PC-9 (cell line): ENCODE measurements at regions not wholly inside any gene's neighbourhood (a gene's known extent, or its start where the extent isn't known, plus 50 kb on each side); places are given as distances from the start of the nearest gene placed in this dataset.

ENCODE experiments used
- BruUV-seq: library from RNA; stranded (reverse); fragments of 400-500 nt; replicated peaks from 2 replicates; lab custom pipeline; 2021; lab: Mats Ljungman, UMichigan
- CTCF ChIA-PET: fragments of 300-600 bp; sonication (Branson Sonifier 250); formaldehyde crosslinking; loops from one replicate; lab custom pipeline; 2022; ENCODE audit warnings: antibody characterized with exemption; lab: Charles Lee
- POLR2A ChIA-PET: fragments of 300-600 bp; sonication (Branson Sonifier 250); formaldehyde crosslinking; loops from one replicate; lab custom pipeline; 2022; ENCODE audit warnings: antibody characterized with exemption; ENCODE audit not compliant: unreplicated experiment; lab: Charles Lee
- DNase-seq, 2 experiments: peaks; one replicate each; pipeline versions ENCODE4 v3.0.0 to v3.0.0-alpha.2; 2015 to 2022; ENCODE audit warnings: mixed read lengths in 1 of 2
- H2AFZ ChIP-seq: fragments of 200-600 bp; sonication (generic); 2 replicates; pipeline ENCODE4 v1.8.1; 2017; ENCODE audit warnings: antibody characterized with exemption
- H3F3A ChIP-seq: fragments of 200-600 bp; sonication (generic); 2 replicates; pipeline ENCODE4 v1.8.1; 2017; ENCODE audit warnings: antibody characterized with exemption, mild to moderate bottlenecking, low read depth; ENCODE audit not compliant: insufficient read depth
- H3K27ac ChIP-seq: fragments of 200-600 bp; sonication (generic); 2 replicates; pipeline ENCODE4 v1.6.1; 2016; ENCODE audit warnings: mixed run types
- H3K27me3 ChIP-seq: fragments of 200-600 bp; sonication (generic); 2 replicates; pipeline ENCODE4 v1.6.1; 2016; ENCODE audit warnings: low read depth, mixed run types; ENCODE audit not compliant: insufficient read depth
- H3K36me3 ChIP-seq: fragments of 200-600 bp; sonication (generic); 2 replicates; pipeline ENCODE4 v1.6.1; 2016; ENCODE audit warnings: low read depth, mixed run types
- H3K4me1 ChIP-seq: fragments of 200-600 bp; sonication (generic); replicated peaks from 2 replicates; pipeline ENCODE4 v1.6.1; 2016; ENCODE audit warnings: mixed run types; ENCODE audit not compliant: insufficient read depth
- H3K4me2 ChIP-seq: fragments of 200-600 bp; sonication (generic); 2 replicates; pipeline ENCODE4 v1.6.1; 2017; ENCODE audit warnings: mixed run types
- H3K4me3 ChIP-seq: fragments of 200-600 bp; sonication (generic); 2 replicates; pipeline ENCODE4 v1.6.1; 2016; ENCODE audit warnings: mixed run types
- H3K79me2 ChIP-seq: fragments of 200-600 bp; sonication (generic); 2 replicates; pipeline ENCODE4 v1.6.1; 2017; ENCODE audit warnings: low read depth, mixed run types
- H3K9me2 ChIP-seq: fragments of 200-600 bp; sonication (generic); 2 replicates; pipeline ENCODE4 v1.8.1; 2017; ENCODE audit warnings: mild to moderate bottlenecking; ENCODE audit not compliant: insufficient read depth
- H3K9me3 ChIP-seq: fragments of 200-600 bp; sonication (generic); 2 replicates; pipeline ENCODE4 v1.8.1; 2016; ENCODE audit warnings: low read depth; ENCODE audit not compliant: insufficient read depth
- H4K20me1 ChIP-seq: fragments of 200-600 bp; sonication (generic); 2 replicates; pipeline ENCODE4 v1.8.1; 2017; ENCODE audit not compliant: insufficient read depth
- EZH2 ChIP-seq: fragments of 200-600 bp; sonication (generic); IDR thresholded peaks from 2 replicates; pipeline ENCODE4 v1.8.0; 2017; ENCODE audit warnings: antibody characterized with exemption, low read depth
- intact Hi-C: fragments of 100-400 bp; cut with micrococcal nuclease; formaldehyde crosslinking; loops from one replicate; pipeline ENCODE4 v1.10.0; 2022; ENCODE audit not compliant: unreplicated experiment
- TF ChIP-seq, protein P1 (sequence below): fragments of 200-600 bp; sonication (generic); conservative IDR thresholded peaks from 2 replicates; pipeline ENCODE4 v1.6.1; 2017; ENCODE audit warnings: mixed run types, antibody characterized with exemption, mild to moderate bottlenecking, moderate library complexity

DNA sequence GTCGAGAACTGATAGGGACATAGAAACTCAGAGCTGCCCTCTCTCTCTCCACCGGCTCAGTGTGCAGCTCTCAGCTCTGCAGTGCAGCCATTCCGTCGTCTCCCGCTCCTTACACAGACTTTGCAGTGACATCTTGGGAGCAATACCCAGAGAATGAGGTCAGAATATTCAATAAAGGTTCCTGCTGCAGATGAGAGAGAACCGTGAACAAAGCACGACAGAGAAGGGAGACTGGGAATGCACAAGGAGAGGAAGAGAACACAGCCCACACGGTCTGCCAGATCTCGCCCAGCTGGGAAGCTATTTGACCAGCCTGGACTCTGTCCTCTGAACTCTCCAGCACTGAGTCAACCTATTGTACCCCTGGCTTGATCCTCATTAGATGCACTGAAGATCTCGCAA lies 118.0 kb upstream of the PPARGC1A start:
- no peak overlapping the region for H3K27ac ChIP-seq
- TF ChIP-seq EZH2: no peak
- TF ChIP-seq, protein P1, sequence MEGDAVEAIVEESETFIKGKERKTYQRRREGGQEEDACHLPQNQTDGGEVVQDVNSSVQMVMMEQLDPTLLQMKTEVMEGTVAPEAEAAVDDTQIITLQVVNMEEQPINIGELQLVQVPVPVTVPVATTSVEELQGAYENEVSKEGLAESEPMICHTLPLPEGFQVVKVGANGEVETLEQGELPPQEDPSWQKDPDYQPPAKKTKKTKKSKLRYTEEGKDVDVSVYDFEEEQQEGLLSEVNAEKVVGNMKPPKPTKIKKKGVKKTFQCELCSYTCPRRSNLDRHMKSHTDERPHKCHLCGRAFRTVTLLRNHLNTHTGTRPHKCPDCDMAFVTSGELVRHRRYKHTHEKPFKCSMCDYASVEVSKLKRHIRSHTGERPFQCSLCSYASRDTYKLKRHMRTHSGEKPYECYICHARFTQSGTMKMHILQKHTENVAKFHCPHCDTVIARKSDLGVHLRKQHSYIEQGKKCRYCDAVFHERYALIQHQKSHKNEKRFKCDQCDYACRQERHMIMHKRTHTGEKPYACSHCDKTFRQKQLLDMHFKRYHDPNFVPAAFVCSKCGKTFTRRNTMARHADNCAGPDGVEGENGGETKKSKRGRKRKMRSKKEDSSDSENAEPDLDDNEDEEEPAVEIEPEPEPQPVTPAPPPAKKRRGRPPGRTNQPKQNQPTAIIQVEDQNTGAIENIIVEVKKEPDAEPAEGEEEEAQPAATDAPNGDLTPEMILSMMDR: no peak
- H3K9me2 ChIP-seq: no peaks in the 10 kb centered on the region
- DNase-seq: no peak
- H3F3A ChIP-seq: no peaks in the 10 kb centered on the region
- H3K4me1 ChIP-seq: no peaks in the 10 kb centered on the region
- ChIA-PET CTCF (no interaction called here), POLR2A (no interaction called here)
- H4K20me1 ChIP-seq: no peaks in the 10 kb centered on the region
- H3K36me3 ChIP-seq: no peaks in the 10 kb centered on the region
- no peaks in the 10 kb centered on the region for H3K9me3 ChIP-seq
- H2AFZ ChIP-seq: no peak overlapping the region
- no peak overlapping the region for H3K4me3 ChIP-seq
- no TSS peak for BruUV-seq
- H3K4me2 ChIP-seq: no peak overlapping the region
- peaks cover 3% of the 10 kb centered on the region for H3K27me3 ChIP-seq
- no peaks in the 10 kb centered on the region for H3K79me2 ChIP-seq
- intact Hi-C loops: no loop called here

DNA sequence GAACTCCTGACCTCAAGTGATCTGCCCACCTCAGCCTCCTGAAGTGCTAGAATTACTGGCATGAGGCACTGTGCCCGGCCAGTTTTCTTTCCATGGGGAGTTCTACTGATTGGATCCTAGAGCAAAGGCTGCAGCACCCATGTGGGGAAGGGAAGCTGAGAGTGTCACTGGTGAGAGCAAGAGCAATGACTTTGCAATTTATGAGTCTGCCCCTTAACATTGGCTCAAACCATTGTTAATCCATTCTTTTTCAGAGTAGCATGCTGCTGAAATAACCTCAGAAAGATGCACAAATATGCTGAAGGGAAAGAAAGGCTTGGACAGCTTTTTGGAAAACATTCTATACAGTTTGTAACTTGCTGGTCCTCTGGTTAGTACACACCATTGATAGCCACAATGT lies 116.4 kb upstream of the PPARGC1A start:
- TF ChIP-seq, protein P1: no peak
- no peak for TF ChIP-seq EZH2
- Histone ChIP-seq H3K9me3 (no peaks in the 10 kb centered on the region), H3F3A (no peaks in the 10 kb centered on the region), H3K4me1 (no peaks in the 10 kb centered on the region), H3K9me2 (no peaks in the 10 kb centered on the region), H4K20me1 (no peaks in the 10 kb centered on the region), H3K4me3 (no peak overlapping the region), H2AFZ (no peak overlapping the region), H3K27me3 (peaks cover 3% of the 10 kb centered on the region), H3K4me2 (no peak overlapping the region), H3K79me2 (no peaks in the 10 kb centered on the region), H3K36me3 (no peaks in the 10 kb centered on the region), H3K27ac (no peak overlapping the region)
- BruUV-seq: no TSS peak
- intact Hi-C loops: no loop called here
- POLR2A ChIA-PET: no interaction called here
- DNase-seq: no peak
- CTCF ChIA-PET: no interaction called here

DNA sequence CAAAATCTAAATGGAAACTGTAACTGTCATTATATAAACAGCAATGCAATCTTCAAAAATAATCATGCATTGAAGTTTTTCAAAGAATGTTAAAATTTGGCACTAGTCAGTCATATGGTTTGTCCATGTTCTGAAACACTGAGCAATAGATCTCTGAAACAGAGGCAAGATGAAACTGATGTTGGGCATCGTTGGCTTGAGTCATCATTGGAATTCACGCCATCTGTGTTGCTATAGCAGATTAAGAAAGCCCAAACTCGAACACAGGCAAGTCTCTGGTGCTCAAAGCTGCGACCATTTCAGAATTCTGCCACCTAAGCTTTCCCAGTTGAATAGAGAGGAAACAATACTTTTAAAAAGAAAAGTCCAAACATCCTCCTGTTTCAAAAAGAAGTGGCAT lies 114.1 kb upstream of the PPARGC1A start:
- Histone ChIP-seq H3K4me3 (no peak overlapping the region), H3K9me2 (no peaks in the 10 kb centered on the region), H3F3A (no peaks in the 10 kb centered on the region), H3K79me2 (no peaks in the 10 kb centered on the region), H2AFZ (no peak overlapping the region), H3K4me1 (no peaks in the 10 kb centered on the region), H3K27me3 (no peaks in the 10 kb centered on the region; the same call in 1 of the 2 replicates), H3K27ac (no peak overlapping the region), H3K9me3 (no peaks in the 10 kb centered on the region), H4K20me1 (no peaks in the 10 kb centered on the region), H3K4me2 (no peak overlapping the region), H3K36me3 (no peaks in the 10 kb centered on the region)
- CTCF ChIA-PET: no interaction called here
- TF ChIP-seq, protein P1: no peak
- TF ChIP-seq EZH2: no peak
- DNase-seq: no peak
- POLR2A ChIA-PET: no interaction called here
- BruUV-seq: no TSS peak
- intact Hi-C loops: no loop called here
